GM18507 (cell line): ENCODE measurements at regions not wholly inside any gene's neighbourhood (a gene's known extent, or its start where the extent isn't known, plus 50 kb on each side); places are given as distances from the start of the nearest gene placed in this dataset.
"Not testable (repeated sequence)": the region's sequence is repeated elsewhere in the genome, so short reads cannot be mapped to it uniquely, and the experiment has no call there.

Experiments used
- DNase-seq: peaks from one replicate; pipeline ENCODE4 v3.0.0; 2011; ENCODE audit warnings: low read depth; ENCODE audit not compliant: insufficient read length; ENCODE audit errors: extremely low spot score
- FAIRE-seq: peaks from 2 replicates; lab custom pipeline; 2011; peaks lifted over from hg19 to GRCh38; lab: Jason Lieb, UNC

- no peak for DNase-seq
- no peak for FAIRE-seq
Observed at GRCh38 chr2:15810477-15811150, 129.7 kb upstream of the MYCN start.

- FAIRE-seq (no peak), DNase-seq (no peak)
Observed at GRCh38 chr2:15811367-15811766, 129.0 kb upstream of the MYCN start.

DNA sequence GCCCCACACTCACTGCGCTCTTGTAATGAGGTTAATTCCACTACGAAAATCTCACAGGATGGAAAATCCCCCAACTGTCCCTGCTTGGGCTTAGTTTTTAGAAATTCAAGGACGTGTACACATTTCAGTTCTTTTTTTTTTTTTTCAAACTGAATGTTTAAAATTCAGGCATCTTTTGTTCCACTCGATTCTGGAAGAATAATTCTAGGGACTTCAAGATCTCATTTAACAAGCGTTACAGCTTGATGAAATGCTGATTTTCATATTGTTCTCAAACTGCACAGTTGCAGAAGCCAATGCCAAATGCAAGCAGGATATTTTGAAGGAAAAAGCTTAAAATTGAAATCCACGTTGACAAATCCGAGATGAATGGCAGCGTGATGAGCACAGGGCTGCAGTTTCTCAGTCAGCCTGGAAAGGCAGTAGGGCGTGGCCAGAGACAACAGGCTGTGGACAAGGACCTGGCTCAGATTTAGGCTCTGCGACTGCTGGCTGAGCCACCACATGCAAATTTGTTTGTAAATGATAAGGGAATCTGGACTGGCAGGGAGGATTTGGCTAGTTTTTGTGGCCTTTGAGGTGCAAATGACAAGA is 128.1 kb upstream of the MYCN start:
- FAIRE-seq = no peak
- DNase-seq = no peak

DNA sequence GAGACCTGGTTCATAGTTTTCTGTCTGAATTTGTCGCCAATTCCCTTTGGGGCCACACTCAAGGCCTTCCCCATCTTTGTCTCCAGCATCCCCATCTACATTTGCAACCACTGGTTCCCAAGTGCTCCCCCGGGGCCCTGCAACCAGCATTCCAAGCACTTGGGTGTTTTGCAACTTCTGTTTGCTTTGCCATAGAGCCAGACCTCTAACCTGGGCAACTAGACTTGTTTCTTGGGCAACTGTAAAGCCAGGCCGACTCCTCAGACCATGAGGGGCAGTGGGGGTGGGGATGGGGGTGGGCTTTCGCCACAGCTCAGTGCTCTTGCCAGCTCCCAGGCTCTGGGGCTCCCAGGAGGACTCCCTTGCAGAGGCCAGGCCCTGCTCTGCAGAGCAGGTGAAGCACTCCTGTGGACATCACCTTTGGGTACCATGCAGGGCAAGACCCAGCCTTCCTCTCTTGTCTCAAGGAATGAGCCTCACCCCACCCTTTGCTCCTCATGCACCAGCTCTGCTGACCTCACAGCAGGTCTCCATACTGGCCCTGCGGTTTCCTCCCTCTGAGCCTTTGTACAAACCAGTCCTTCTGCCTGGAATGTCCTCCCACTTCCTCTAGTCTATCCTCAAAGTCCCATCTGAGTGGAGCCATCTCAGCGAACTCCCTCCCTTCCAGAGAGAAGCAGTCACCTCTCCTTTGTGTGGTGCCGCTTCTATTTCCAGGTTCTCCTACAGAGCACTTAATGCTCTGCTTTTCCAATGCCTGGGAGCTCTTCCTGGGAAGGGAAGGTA is 126.7 kb upstream of the MYCN start:
- no peak for FAIRE-seq
- DNase-seq = no peak

GRCh38 chr2:15814403-15814802 is 125.9 kb upstream of the MYCN start:
- FAIRE-seq = no peak
- no peak for DNase-seq

DNA sequence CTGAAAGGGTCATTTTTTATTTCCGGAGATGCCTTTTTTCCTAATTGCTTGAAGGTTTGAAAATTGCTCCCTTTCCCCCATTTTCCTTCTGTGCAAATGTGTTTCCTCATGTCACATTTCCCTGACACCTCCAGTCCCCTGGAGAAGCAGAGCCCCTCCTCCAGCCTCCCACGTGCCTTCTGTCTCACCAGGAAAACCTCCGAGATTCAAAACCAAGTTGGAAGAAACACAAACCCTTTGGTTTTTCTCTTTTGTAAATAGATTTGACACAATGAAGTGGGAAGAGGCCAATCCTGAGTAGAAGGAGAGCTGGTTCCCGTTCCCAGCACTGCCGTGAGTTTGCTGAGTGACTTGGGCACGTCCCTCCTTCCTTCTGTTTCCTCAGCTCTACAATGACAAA is 125.4 kb upstream of the MYCN start:
- DNase-seq (no peak), FAIRE-seq (no peak)

DNA sequence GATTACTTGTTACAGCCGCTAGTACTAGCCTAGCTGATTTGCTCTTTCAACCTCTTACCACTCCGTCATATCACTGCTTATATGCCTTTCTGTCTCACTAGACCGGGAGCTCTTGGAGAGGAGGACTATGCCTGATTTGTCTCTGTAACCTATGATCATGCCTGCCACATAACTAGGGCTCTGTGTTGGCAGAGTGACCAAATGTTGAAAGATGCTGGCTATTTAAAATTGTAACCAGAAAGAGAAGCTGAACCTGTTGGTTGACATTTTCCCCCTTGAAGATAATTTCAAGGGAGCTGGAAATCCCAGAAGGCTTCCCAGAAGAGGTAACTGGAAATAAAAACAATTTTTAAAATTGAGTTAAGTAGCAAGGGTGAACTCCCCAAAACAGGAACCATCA is 124.1 kb upstream of the MYCN start:
- DNase-seq (no peak), FAIRE-seq (no peak)

GRCh38 chr2:15816674-15817406 is 123.5 kb upstream of the MYCN start:
- DNase-seq (no peak), FAIRE-seq (no peak)

DNA sequence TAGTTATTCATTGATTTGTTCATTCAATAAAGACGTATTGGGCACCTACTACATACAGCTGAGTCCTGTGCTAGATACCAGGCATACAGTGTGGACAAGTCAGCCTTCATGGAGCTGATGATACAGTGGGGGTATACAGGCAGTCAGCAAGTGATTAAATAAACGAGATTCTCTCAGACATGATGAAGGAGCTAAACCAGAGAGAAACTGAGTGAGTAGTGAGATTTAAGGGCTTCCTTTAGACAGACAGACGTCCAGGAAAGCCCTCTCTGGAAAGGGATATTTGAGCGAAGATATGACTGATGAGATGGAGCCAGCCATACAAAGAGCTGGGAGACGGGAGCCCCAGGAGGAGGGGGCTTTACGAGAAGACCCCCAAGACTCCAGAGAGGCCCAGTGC is 122.6 kb upstream of the MYCN start:
- no peak for FAIRE-seq

GRCh38 chr2:15818318-15818753 is 122.0 kb upstream of the MYCN start:
- DNase-seq (no peak), FAIRE-seq (no peak)

More for the DNA sequence above, 122.6 kb upstream of the MYCN start:
- no peak for DNase-seq

GRCh38 chr2:15818881-15819280 is 121.5 kb upstream of the MYCN start:
- no peak for FAIRE-seq
- DNase-seq = no peak

GRCh38 chr2:15819562-15820256 is 120.6 kb upstream of the MYCN start:
- no peak for DNase-seq
- FAIRE-seq = no peak

- FAIRE-seq (no peak), DNase-seq (no peak)
Observed at GRCh38 chr2:15820257-15820566, 120.1 kb upstream of the MYCN start.

- no peak for FAIRE-seq
Observed at GRCh38 chr2:15820927-15821326, 119.4 kb upstream of the MYCN start.

GRCh38 chr2:15822151-15823044 is 118.0 kb upstream of the MYCN start:
- no peak for DNase-seq

More at GRCh38 chr2:15820927-15821326, 119.4 kb upstream of the MYCN start:
- no peak for DNase-seq

DNA sequence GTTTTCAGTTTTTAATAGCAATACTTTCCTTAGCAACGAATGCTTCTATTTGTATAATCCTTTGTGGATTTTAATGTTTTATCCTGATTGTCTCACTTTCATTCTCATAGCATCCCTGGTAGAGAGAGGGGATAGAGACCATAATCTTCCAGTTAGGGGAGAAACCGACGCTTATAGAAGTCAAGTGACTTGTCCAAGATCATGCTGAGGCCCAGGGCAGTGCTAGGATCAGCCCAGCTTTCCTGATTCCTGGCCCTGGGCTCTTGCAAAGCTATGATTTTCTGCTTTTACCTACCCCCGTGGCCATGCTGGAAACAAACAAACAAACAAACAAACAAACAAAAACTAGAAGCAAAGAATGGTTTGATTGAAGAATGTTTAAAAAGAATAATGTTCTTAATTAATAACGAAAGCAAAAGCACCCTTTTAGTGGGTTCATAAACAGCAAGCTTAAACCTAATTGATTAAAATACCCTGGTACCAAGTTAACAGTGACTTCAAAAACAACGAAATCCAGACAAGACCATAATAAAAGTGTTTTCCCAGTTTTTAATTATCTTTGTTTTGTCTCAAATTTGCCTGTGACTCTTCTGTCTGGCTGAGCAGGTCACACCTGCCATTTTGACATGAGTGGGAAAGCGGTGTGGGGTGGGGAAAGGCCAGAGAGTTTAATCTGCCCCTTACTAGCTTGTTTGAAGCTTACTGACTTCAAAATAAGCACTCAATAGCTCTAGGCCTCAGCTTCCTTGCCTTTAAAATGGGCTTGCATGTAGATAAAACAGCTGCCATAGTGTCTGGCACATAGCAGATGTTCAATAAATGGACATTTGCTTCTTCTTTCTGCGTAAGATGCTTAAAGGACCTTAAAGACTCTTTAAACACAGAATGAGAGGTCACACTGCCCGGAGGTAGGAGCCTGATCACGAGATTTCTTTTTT is 116.6 kb upstream of the MYCN start:
- FAIRE-seq = no peak

More at GRCh38 chr2:15822151-15823044, 118.0 kb upstream of the MYCN start:
- FAIRE-seq = no peak

DNA sequence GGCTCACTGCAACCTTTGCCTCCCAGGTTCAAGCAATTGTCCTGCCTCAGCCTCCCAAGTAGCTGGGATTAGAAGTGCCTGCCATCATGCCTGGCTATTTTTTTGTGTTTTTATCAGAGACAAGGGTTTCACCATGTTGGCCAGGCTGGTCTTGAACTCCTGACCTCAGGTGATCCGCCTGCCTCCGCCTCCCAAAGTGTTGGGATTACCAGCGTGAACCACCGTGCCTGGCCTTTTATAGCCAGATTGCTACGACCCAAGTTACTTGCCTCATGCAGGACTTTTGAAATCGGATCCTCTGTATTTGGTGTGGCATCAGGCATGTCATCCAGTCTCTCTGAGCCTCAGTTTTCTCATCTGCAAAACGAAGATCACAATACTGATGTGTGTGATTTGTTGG is 115.9 kb upstream of the MYCN start:
- DNase-seq, FAIRE-seq: not testable (repeated sequence)

More for the DNA sequence above, 116.6 kb upstream of the MYCN start:
- DNase-seq = no peak
